ENCODE measurements at regions not wholly inside any gene's neighbourhood (a gene's known extent, or its start where the extent isn't known, plus 50 kb on each side); places are given as distances from the start of the nearest gene placed in this dataset.
A peak's percentile ranks its signal among the peaks of the same experiment; 100 is the strongest.
"Not testable (repeated sequence)": the region's sequence is repeated elsewhere in the genome, so short reads cannot be mapped to it uniquely, and the experiment has no call there.

GRCh38 chr7:35853194-35853593 lies 52.3 kb downstream of the SEPTIN7 start:
- DNase-seq; H3K27me3 ChIP-seq (replicated peaks); H3K4me3 ChIP-seq (ENCODE audit: low read depth, low read length); in situ Hi-C loops (cut with HindIII; ENCODE audit: low pct_ligation_motif_present, low sequenced_read_pairs); H3K36me3 ChIP-seq (replicated peaks); H3K27ac ChIP-seq: not testable (repeated sequence)

GRCh38 chr7:35854311-35854710 lies 53.5 kb downstream of the SEPTIN7 start:
- H3K36me3 ChIP-seq (replicated peaks) = no peaks in the 10 kb centered on the region
- no peak for TF ChIP-seq CTCF (IDR thresholded peaks at IDR 0.05; ENCODE audit: low read depth, low read length, missing control alignments)
- no peaks in the 10 kb centered on the region for H3K27me3 ChIP-seq (replicated peaks)
- no peak for DNase-seq
- in situ Hi-C loops (cut with HindIII; ENCODE audit: low pct_ligation_motif_present, low sequenced_read_pairs) = no loop called here
- no peak overlapping the region for H3K4me3 ChIP-seq (ENCODE audit: low read depth, low read length)
- no peak overlapping the region for H3K27ac ChIP-seq

- in situ Hi-C loops (cut with HindIII; ENCODE audit: low pct_ligation_motif_present, low sequenced_read_pairs) = no loop called here
- H3K27me3 ChIP-seq (replicated peaks) = no peaks in the 10 kb centered on the region
- no peak overlapping the region for H3K27ac ChIP-seq
- H3K36me3 ChIP-seq (replicated peaks) = no peaks in the 10 kb centered on the region
- no peak overlapping the region for H3K4me3 ChIP-seq (ENCODE audit: low read depth, low read length)
- TF ChIP-seq CTCF (IDR thresholded peaks at IDR 0.05; ENCODE audit: low read depth, low read length, missing control alignments) = no peak
- DNase-seq = no peak
These were observed 55.3 kb downstream of the SEPTIN7 start for GRCh38 chr7:35856175-35856574.

GRCh38 chr7:35860664-35861063 lies 59.8 kb downstream of the SEPTIN7 start:
- Histone ChIP-seq H3K27ac (no peak overlapping the region), H3K27me3 (replicated peaks) (no peaks in the 10 kb centered on the region), H3K4me3 (ENCODE audit: low read depth, low read length) (no peak overlapping the region), H3K36me3 (replicated peaks) (no peaks in the 10 kb centered on the region)
- no peak for DNase-seq
- in situ Hi-C loops (cut with HindIII; ENCODE audit: low pct_ligation_motif_present, low sequenced_read_pairs) = no loop called here
- no peak for TF ChIP-seq CTCF (IDR thresholded peaks at IDR 0.05; ENCODE audit: low read depth, low read length, missing control alignments)

- H3K27ac ChIP-seq = no peak overlapping the region
- no peaks in the 10 kb centered on the region for H3K27me3 ChIP-seq (replicated peaks)
- no peak overlapping the region for H3K4me3 ChIP-seq (ENCODE audit: low read depth, low read length)
- TF ChIP-seq CTCF (IDR thresholded peaks at IDR 0.05; ENCODE audit: low read depth, low read length, missing control alignments) = no peak
- H3K36me3 ChIP-seq (replicated peaks) = peaks cover 6% of the 10 kb centered on the region
- in situ Hi-C loops (cut with HindIII; ENCODE audit: low pct_ligation_motif_present, low sequenced_read_pairs) = no loop called here
- DNase-seq = no peak
These were observed 64.4 kb downstream of the SEPTIN7 start for GRCh38 chr7:35865287-35865686.

- Histone ChIP-seq H3K4me3 (ENCODE audit: low read depth, low read length) (no peak overlapping the region), H3K27me3 (replicated peaks) (no peaks in the 10 kb centered on the region), H3K36me3 (replicated peaks) (peaks cover 6% of the 10 kb centered on the region), H3K27ac (no peak overlapping the region)
- no peak for TF ChIP-seq CTCF (IDR thresholded peaks at IDR 0.05; ENCODE audit: low read depth, low read length, missing control alignments)
- in situ Hi-C loops (cut with HindIII; ENCODE audit: low pct_ligation_motif_present, low sequenced_read_pairs) = no loop called here
- no peak for DNase-seq
These were observed 65.3 kb downstream of the SEPTIN7 start for GRCh38 chr7:35866186-35866585.

- peak overlapping the region; percentile 79 for H3K27ac ChIP-seq
- DNase-seq; H3K27me3 ChIP-seq (replicated peaks); H3K36me3 ChIP-seq (replicated peaks); H3K4me3 ChIP-seq (ENCODE audit: low read depth, low read length); in situ Hi-C loops (cut with HindIII; ENCODE audit: low pct_ligation_motif_present, low sequenced_read_pairs): not testable (repeated sequence)
These were observed 68.3 kb downstream of the SEPTIN7 start for GRCh38 chr7:35869117-35869516.

Data from brain microvascular endothelial cell (primary cell).